Dendritic cell treated with granulocyte-macrophage colony-stimulating factor and Interleukin-4, amounts not matched to agents 40 ng/mL and 50 ng/mL, for 4 days (primary cell): ENCODE measurements at regions not wholly inside any gene's neighbourhood (a gene's known extent, or its start where the extent isn't known, plus 50 kb on each side); places are given as distances from the start of the nearest gene placed in this dataset.
"Not testable (repeated sequence)": the region's sequence is repeated elsewhere in the genome, so short reads cannot be mapped to it uniquely, and the experiment has no call there.

ENCODE experiments used
- H3K27ac Mint-ChIP-seq: one replicate; pipeline ENCODE4 v1.8.0; 2022; ENCODE audit warnings: mild to moderate bottlenecking, mixed read lengths
- H3K27me3 Mint-ChIP-seq: one replicate; pipeline ENCODE4 v1.8.0; 2022; ENCODE audit warnings: mild to moderate bottlenecking, mixed read lengths
- H3K36me3 Mint-ChIP-seq: one replicate; pipeline ENCODE4 v1.8.0; 2022; ENCODE audit warnings: low read depth, mixed read lengths
- H3K4me1 Mint-ChIP-seq: one replicate; pipeline ENCODE4 v1.8.0; 2022; ENCODE audit warnings: low read depth, mixed read lengths
- H3K4me3 Mint-ChIP-seq: one replicate; pipeline ENCODE4 v1.8.0; 2022; ENCODE audit warnings: mild to moderate bottlenecking, moderate library complexity, mixed read lengths
- H3K9me3 Mint-ChIP-seq: one replicate; pipeline ENCODE4 v1.8.0; 2022; ENCODE audit warnings: mixed read lengths
- intact Hi-C: fragments of 100-400 bp; cut with micrococcal nuclease; formaldehyde crosslinking; loops from one replicate; pipeline ENCODE4 v1.15.0; 2022

DNA sequence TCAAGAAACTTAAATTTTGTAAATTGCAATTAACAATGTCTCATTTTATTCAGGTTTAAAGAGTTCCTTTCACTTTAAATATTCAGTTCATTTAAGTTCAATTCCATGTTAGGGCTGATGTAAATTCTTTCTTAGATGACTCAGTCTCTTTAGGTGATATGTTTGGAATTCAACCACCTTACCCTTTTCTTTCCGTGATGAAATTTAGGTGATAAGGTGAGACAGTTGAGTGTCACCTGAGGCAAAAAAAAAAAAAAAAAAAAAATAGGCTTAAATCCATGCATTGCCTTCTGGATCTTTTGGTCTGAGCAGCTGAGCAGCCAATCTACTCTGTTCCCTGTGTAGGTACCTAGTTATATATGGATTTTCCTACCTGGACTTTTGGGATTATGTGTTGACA lies 299.5 kb downstream of the DAD1 start:
- Mint-ChIP-seq H3K9me3 (no peaks in the 10 kb centered on the region), H3K27ac (no peak overlapping the region), H3K27me3 (no peaks in the 10 kb centered on the region), H3K4me3 (no peak overlapping the region), H3K4me1 (no peaks in the 10 kb centered on the region), H3K36me3 (no peaks in the 10 kb centered on the region)
- intact Hi-C loops: no loop called here

DNA sequence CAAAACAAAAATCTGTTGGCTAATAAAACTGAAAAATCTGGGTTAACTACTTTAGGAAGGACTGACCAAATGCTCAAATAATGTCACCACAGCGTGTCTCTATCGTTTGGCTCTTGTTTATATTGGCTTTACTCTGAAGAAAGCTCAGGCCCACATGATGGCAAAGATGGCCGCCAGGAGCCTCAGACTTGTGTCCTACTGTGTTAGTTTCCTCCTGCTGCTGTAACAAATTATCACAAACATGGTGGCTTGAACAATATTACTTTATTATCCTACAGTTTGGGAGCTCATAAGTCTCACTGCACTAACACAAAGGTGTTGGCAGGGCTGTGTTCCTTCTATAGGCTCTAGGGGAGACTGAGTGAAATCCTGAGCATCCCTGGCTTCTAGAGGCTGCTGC lies 303.0 kb downstream of the DAD1 start:
- intact Hi-C loops: no loop called here
- Mint-ChIP-seq H3K9me3 (peaks cover 9% of the 10 kb centered on the region), H3K4me1 (peaks cover 29% of the 10 kb centered on the region), H3K27me3 (peaks cover 2% of the 10 kb centered on the region), H3K36me3 (no peaks in the 10 kb centered on the region), H3K27ac (no peak overlapping the region), H3K4me3 (no peak overlapping the region)

GRCh38 chr14:22282949-22283348 lies 306.1 kb downstream of the DAD1 start:
- Mint-ChIP-seq H3K4me3 (no peak overlapping the region), H3K4me1 (peaks cover 33% of the 10 kb centered on the region), H3K27me3 (peaks cover 7% of the 10 kb centered on the region), H3K9me3 (peaks cover 9% of the 10 kb centered on the region), H3K27ac (no peak overlapping the region), H3K36me3 (no peaks in the 10 kb centered on the region)
- intact Hi-C loops: no loop called here

DNA sequence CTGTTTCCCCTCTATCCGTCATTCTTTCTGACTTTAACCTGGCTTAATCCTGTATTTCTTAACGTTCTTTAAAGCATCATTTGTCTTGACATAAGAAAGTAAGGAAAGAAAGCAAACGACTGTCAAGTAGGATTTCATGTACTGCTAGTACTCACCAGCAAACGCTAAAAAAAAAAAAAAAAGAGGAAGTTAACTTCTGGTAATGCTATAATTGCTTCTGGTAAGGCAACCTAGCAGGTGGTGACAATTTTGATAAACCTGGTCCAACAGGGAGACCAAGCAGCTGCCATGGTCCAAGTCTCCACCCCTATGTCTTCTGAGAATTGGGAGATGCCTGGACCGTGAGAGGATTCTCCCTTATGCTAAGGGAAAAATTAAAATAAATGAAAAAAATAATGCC lies 306.6 kb downstream of the DAD1 start:
- peaks cover 33% of the 10 kb centered on the region for H3K4me1 Mint-ChIP-seq
- H3K9me3 Mint-ChIP-seq: peaks cover 9% of the 10 kb centered on the region
- intact Hi-C loops: no loop called here
- H3K27me3 Mint-ChIP-seq: peaks cover 7% of the 10 kb centered on the region
- no peak overlapping the region for H3K27ac Mint-ChIP-seq
- no peak overlapping the region for H3K4me3 Mint-ChIP-seq
- no peaks in the 10 kb centered on the region for H3K36me3 Mint-ChIP-seq

- H3K36me3 Mint-ChIP-seq, intact Hi-C loops, H3K4me3 Mint-ChIP-seq, H3K9me3 Mint-ChIP-seq, H3K27ac Mint-ChIP-seq, H3K27me3 Mint-ChIP-seq: not testable (repeated sequence)
- peaks cover 33% of the 10 kb centered on the region for H3K4me1 Mint-ChIP-seq
These were observed 307.6 kb downstream of the DAD1 start for GRCh38 chr14:22281447-22281874.

DNA sequence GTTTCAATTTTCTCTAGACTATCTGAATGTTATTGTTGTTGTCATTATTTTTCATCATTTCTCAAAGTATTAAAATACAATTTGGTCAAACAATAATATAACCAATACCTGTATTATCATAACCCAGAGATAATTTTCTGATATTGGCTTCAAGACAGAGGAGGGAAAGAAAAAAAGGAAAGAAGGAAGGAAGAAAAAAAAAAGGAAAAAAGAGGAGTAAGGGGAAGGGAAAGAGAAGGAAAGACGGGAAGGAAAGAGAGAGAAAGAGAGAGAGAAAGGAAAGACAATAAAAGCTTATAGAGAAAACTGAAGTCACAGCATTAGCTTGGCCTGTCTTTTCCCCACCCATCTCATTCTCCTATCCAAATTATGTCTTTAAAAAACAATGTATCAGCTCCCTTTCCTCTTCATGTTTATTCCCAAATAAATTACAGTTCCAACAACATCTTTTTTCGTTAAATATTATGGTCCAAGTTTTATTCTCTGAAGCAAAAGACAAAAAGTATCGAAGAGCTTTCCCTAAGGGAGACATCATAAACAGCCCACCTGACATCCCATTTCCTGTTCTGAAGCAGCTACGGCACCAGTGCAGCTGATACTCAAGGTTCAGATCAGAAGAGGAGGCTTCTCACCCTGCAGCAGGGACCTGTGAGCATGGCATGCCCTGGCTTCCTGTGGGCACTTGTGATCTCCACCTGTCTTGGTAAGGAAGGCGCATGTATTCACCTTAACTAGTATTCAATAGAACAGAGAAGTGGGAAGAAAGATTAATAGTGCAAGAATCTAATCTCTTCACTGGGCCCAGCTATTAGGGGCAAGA lies 308.3 kb downstream of the DAD1 start:
- H3K4me3 Mint-ChIP-seq: no peak overlapping the region
- peaks cover 9% of the 10 kb centered on the region for H3K27me3 Mint-ChIP-seq
- H3K36me3 Mint-ChIP-seq: no peaks in the 10 kb centered on the region
- no peak overlapping the region for H3K27ac Mint-ChIP-seq
- H3K4me1 Mint-ChIP-seq: peaks cover 33% of the 10 kb centered on the region
- intact Hi-C loops: no loop called here
- peaks cover 9% of the 10 kb centered on the region for H3K9me3 Mint-ChIP-seq

DNA sequence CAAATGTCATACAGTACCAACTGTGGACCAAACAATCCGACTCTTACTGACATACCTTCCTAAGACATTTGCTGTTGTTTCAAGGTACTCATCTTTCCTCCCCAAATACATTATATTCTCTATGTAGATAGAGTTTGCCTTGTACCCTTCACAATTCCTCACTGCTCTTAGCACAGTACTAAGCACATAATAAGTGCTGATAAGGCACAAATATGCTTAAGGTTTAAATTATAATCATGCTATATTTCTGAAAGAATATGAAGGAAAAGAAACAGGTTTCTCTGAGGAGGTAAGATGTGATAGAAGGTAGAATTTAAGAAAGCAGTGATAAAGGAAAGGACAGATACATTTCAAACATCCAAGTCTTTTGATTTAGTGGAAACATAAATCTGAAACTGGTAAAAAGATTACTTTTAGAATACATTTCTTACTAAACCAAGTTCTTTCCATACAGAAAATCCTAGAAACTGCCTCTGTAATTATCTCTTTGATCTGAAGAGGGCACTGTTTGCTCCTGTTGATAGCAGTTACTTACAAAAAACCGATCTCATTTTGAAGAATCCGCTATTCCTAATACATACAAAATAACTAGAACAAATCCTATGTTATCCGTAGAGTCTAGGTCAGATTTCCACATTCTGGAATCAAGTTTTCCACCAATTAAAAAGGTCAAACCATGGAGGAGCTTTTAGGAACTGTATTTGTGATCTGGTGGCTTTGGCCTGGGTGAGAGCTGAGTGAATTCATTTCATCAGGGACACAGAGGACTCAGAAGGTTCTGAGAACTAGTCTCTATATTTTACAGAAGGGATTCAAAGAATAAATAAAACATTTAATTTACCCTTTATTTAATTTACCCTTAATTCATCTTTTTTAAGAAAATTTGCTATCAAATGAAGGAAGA lies 311.9 kb downstream of the DAD1 start:
- intact Hi-C loops: no loop called here
- Mint-ChIP-seq H3K27ac (no peak overlapping the region), H3K4me3 (no peak overlapping the region)

DNA sequence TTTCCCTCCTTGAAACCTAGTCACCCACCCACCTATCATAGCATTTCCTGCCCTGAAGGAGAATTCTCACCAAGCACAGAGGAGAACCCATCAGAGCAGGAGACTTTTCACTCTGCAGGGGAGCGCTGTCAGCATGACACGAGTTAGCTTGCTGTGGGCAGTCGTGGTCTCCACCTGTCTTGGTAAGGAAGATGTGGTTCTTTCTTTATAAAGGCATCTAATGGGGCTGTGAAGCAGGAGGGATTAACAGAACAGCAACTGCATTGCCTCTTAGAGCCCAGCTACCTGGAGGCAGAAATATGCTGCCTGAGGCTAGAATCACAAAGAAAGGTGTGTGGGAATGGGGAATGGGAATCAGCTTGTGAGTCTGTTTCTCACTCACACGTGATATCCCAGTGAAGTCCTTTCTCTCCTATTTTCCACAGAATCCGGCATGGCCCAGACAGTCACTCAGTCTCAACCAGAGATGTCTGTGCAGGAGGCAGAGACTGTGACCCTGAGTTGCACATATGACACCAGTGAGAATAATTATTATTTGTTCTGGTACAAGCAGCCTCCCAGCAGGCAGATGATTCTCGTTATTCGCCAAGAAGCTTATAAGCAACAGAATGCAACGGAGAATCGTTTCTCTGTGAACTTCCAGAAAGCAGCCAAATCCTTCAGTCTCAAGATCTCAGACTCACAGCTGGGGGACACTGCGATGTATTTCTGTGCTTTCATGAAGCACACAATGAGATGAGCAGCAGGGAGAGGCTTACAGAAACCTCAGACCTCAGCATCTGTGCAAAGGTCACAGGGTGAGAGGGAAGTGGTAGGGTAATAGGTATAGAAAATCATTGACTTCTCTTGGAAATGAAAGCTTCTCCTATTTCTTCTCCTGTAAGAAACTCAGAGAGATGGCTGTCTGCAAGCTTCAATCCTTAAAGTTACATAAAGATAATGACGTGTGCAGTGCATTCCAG lies 316.9 kb downstream of the DAD1 start:
- peaks cover 4% of the 10 kb centered on the region for H3K27me3 Mint-ChIP-seq
- no peaks in the 10 kb centered on the region for H3K9me3 Mint-ChIP-seq
- H3K4me1 Mint-ChIP-seq: peaks cover 13% of the 10 kb centered on the region
- H3K36me3 Mint-ChIP-seq: no peaks in the 10 kb centered on the region
- intact Hi-C loops: no loop called here
- no peak overlapping the region for H3K4me3 Mint-ChIP-seq
- no peak overlapping the region for H3K27ac Mint-ChIP-seq

More for the DNA sequence above, 311.9 kb downstream of the DAD1 start:
- Mint-ChIP-seq H3K4me1 (peaks cover 16% of the 10 kb centered on the region), H3K27me3 (peaks cover 11% of the 10 kb centered on the region), H3K36me3 (no peaks in the 10 kb centered on the region), H3K9me3 (no peaks in the 10 kb centered on the region)

- H3K36me3 Mint-ChIP-seq: no peaks in the 10 kb centered on the region
- peaks cover 20% of the 10 kb centered on the region for H3K4me1 Mint-ChIP-seq
- no peak overlapping the region for H3K27ac Mint-ChIP-seq
- H3K9me3 Mint-ChIP-seq: no peaks in the 10 kb centered on the region
- no peak overlapping the region for H3K4me3 Mint-ChIP-seq
- peaks cover 4% of the 10 kb centered on the region for H3K27me3 Mint-ChIP-seq
- intact Hi-C loops: no loop called here
These were observed 320.1 kb downstream of the DAD1 start for GRCh38 chr14:22268875-22269274.

GRCh38 chr14:22266683-22267082 lies 322.3 kb downstream of the DAD1 start:
- Mint-ChIP-seq H3K36me3 (no peaks in the 10 kb centered on the region), H3K9me3 (no peaks in the 10 kb centered on the region), H3K4me3 (no peak overlapping the region), H3K27ac (no peak overlapping the region), H3K4me1 (peaks cover 20% of the 10 kb centered on the region), H3K27me3 (peaks cover 1% of the 10 kb centered on the region)
- intact Hi-C loops: no loop called here

DNA sequence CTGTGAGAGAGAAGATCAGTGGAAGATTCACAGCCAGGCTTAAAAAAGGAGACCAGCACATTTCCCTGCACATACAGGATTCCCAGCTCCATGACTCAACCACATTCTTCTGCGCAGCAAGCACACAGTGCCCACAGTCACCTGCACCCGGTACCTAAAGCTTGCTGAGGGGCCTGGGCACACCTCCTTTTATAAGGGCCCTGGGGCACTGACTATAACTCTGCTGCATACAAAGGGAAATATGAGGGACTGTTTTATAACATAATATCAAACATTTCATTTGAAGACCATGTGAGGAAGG lies 322.9 kb downstream of the DAD1 start:
- H3K4me3 Mint-ChIP-seq: no peak overlapping the region
- no peaks in the 10 kb centered on the region for H3K9me3 Mint-ChIP-seq
- H3K36me3 Mint-ChIP-seq: no peaks in the 10 kb centered on the region
- intact Hi-C loops: no loop called here
- H3K27me3 Mint-ChIP-seq: peaks cover 1% of the 10 kb centered on the region
- no peak overlapping the region for H3K27ac Mint-ChIP-seq
- peaks cover 20% of the 10 kb centered on the region for H3K4me1 Mint-ChIP-seq

- Mint-ChIP-seq H3K9me3 (no peaks in the 10 kb centered on the region), H3K36me3 (no peaks in the 10 kb centered on the region), H3K4me3 (no peak overlapping the region), H3K27ac (no peak overlapping the region), H3K4me1 (peaks cover 20% of the 10 kb centered on the region), H3K27me3 (peaks cover 1% of the 10 kb centered on the region)
- intact Hi-C loops: no loop called here
These were observed 323.5 kb downstream of the DAD1 start for GRCh38 chr14:22265319-22266141.

DNA sequence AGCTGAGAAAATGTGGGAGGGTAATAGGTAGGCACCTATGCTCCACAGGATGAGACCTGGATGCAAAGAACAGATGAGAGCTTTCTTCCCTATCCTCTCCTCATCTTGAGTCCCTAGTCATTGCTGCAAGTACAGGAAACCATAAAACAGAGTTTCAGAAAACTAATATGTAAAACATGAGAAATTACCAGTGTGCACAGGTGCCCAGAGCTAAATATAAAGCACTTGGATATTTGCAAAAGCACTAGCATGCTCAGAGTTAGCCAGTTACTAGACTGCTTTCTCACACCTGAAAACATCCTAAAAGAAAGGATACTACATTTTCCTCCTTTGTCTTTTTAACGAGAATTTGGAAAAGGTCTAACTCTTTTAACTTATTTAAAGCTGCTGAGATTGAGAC lies 324.3 kb downstream of the DAD1 start:
- no peak overlapping the region for H3K4me3 Mint-ChIP-seq
- H3K27ac Mint-ChIP-seq: no peak overlapping the region
- H3K4me1 Mint-ChIP-seq: peaks cover 20% of the 10 kb centered on the region
- no peaks in the 10 kb centered on the region for H3K36me3 Mint-ChIP-seq
- peaks cover 1% of the 10 kb centered on the region for H3K27me3 Mint-ChIP-seq
- no peaks in the 10 kb centered on the region for H3K9me3 Mint-ChIP-seq
- intact Hi-C loops: no loop called here
